SK-N-SH (cell line): ENCODE measurements at regions not wholly inside any gene's neighbourhood (a gene's known extent, or its start where the extent isn't known, plus 50 kb on each side); places are given as distances from the start of the nearest gene placed in this dataset.

Experiments used
- CTCF ChIP-seq: fragments of 200-600 bp; sonication (generic); IDR thresholded peaks from 2 replicates; pipeline ENCODE4 v1.6.1; 2017; ENCODE audit warnings: antibody characterized with exemption, mild to moderate bottlenecking, moderate library complexity
- ELF1 ChIP-seq: IDR thresholded peaks from 2 replicates; pipeline ENCODE4 v1.4.0; 2012
- EZH2phosphoT487 ChIP-seq: fragments of 200-600 bp; sonication (generic); IDR thresholded peaks from 2 replicates; pipeline ENCODE4 v1.6.1; 2017; ENCODE audit warnings: low read depth, mixed run types, mild to moderate bottlenecking, antibody characterized with exemption, moderate library complexity, borderline replicate concordance
- FOXJ3 ChIP-seq: sonication (generic); formaldehyde crosslinking; IDR thresholded peaks from 2 replicates; pipeline ENCODE4 v1.5.1; 2020; ENCODE audit warnings: mild to moderate bottlenecking, missing genetic modification reagents
- GABPA ChIP-seq: IDR thresholded peaks from 2 replicates; pipeline ENCODE4 v1.4.0; 2012; ENCODE audit warnings: low read depth, mild to moderate bottlenecking
- GATA2 ChIP-seq: sonication (generic); formaldehyde crosslinking; IDR thresholded peaks from 2 replicates; pipeline ENCODE4 v1.5.0; 2020; ENCODE audit warnings: mild to moderate bottlenecking, missing genetic modification reagents
- IRF3 ChIP-seq: fragments of 150-350 bp; IDR thresholded peaks from 2 replicates; pipeline ENCODE4 v1.6.1; 2016; ENCODE audit warnings: mild to moderate bottlenecking, low read depth, low read length
- PBX3 ChIP-seq: IDR thresholded peaks from 2 replicates; pipeline ENCODE4; 2012
- POLR2AphosphoS5 ChIP-seq: IDR thresholded peaks from 2 replicates; pipeline ENCODE4 v1.6.1; 2012; ENCODE audit warnings: low read depth, low read length
- REST ChIP-seq: IDR thresholded peaks from 2 replicates; pipeline ENCODE4 v1.6.1; 2012; ENCODE audit warnings: mild to moderate bottlenecking, low read depth, low read length, moderate library complexity
- USF1 ChIP-seq: IDR thresholded peaks from 2 replicates; pipeline ENCODE4 v1.4.0; 2012; ENCODE audit warnings: low read depth, borderline replicate concordance
- USF2 ChIP-seq: fragments of 150-350 bp; IDR thresholded peaks from 2 replicates; pipeline ENCODE4 v1.6.1; 2017; ENCODE audit warnings: antibody characterized with exemption, low read length, low read depth, borderline replicate concordance
- ZBTB33 ChIP-seq: IDR thresholded peaks from 2 replicates; pipeline ENCODE4 v1.4.0; 2012; ENCODE audit warnings: low read depth, borderline replicate concordance

GRCh38 chr22:23494930-23495266 is 85.2 kb downstream of the IGLL1 start:
- no peak for TF ChIP-seq GATA2
- no peak for TF ChIP-seq POLR2AphosphoS5
- no peak for TF ChIP-seq IRF3
- TF ChIP-seq PBX3 = no peak
- TF ChIP-seq CTCF = no peak
- TF ChIP-seq ELF1 = no peak
- TF ChIP-seq USF2 = no peak
- no peak for TF ChIP-seq REST
- no peak for TF ChIP-seq FOXJ3
- no peak for TF ChIP-seq EZH2phosphoT487
- no peak for TF ChIP-seq USF1
- TF ChIP-seq ZBTB33 = no peak
- TF ChIP-seq GABPA = no peak
